ENCODE measurements at regions not wholly inside any gene's neighbourhood (a gene's known extent, or its start where the extent isn't known, plus 50 kb on each side); places are given as distances from the start of the nearest gene placed in this dataset.

DNA sequence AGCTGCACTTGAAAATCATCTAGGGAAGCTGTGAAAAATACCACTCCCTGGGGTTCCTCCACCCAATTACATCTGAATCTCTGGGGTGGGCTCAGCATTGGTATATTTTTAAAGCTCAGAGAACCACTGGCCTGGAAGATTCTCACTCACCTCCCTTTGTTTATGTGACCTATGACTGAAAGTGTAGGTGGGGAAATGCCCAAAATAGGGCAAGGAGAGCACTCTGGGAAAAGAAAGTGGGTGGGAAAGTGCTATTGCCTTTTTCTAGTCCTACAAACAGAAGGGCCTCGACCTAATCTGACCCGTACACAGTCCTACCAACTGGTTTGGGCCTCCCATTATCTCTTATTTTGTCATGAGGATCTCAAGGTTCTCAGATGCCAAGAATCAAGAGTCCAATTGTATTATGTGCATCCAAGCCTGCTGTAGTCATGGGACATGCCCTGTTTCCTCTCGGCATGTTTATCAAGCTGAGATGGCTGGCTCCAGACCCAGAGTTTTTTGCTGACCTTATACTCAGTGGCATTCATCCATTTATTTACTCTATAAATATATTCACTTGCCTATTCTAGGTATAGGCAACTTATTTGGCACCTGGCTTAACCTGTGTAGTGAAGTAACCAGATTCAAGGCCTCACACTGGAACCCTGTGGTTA is 483.7 kb downstream of the ENC1 start:
- TF ChIP-seq, protein P1, sequence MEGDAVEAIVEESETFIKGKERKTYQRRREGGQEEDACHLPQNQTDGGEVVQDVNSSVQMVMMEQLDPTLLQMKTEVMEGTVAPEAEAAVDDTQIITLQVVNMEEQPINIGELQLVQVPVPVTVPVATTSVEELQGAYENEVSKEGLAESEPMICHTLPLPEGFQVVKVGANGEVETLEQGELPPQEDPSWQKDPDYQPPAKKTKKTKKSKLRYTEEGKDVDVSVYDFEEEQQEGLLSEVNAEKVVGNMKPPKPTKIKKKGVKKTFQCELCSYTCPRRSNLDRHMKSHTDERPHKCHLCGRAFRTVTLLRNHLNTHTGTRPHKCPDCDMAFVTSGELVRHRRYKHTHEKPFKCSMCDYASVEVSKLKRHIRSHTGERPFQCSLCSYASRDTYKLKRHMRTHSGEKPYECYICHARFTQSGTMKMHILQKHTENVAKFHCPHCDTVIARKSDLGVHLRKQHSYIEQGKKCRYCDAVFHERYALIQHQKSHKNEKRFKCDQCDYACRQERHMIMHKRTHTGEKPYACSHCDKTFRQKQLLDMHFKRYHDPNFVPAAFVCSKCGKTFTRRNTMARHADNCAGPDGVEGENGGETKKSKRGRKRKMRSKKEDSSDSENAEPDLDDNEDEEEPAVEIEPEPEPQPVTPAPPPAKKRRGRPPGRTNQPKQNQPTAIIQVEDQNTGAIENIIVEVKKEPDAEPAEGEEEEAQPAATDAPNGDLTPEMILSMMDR (IDR thresholded peaks at IDR 0.05; ENCODE audit: borderline replicate concordance, extremely low read depth, low read length, poor library complexity, severe bottlenecking), result no peak
- TF ChIP-seq EZH2 (IDR thresholded peaks at IDR 0.05; ENCODE audit: borderline replicate concordance, low read depth, low read length, severe bottlenecking), result no peak
